ENCODE measurements at regions not wholly inside any gene's neighbourhood (a gene's known extent, or its start where the extent isn't known, plus 50 kb on each side); places are given as distances from the start of the nearest gene placed in this dataset.
"Not testable (repeated sequence)": the region's sequence is repeated elsewhere in the genome, so short reads cannot be mapped to it uniquely, and the experiment has no call there.

- not testable (repeated sequence) for TF ChIP-seq CTCF (IDR thresholded peaks at IDR 0.05); POLR2A (IDR thresholded peaks at IDR 0.05; ENCODE audit: low read depth)
Measured at GRCh38 chr2:87518066-87518465, 229.8 kb upstream of the PLGLB2 start.

Measured in esophagus muscularis mucosa (tissue), 3 donors.